GM23338 (cell line): ENCODE measurements at regions not wholly inside any gene's neighbourhood (a gene's known extent, or its start where the extent isn't known, plus 50 kb on each side); places are given as distances from the start of the nearest gene placed in this dataset.

ENCODE experiments used
- ATAC-seq: fragments of 200-7000 bp; cut with Tn5 transposase; 3 replicates; pipeline ENCODE4 v1.9.1; 2020
- DNase-seq: peaks from one replicate; pipeline ENCODE4 v3.0.0-alpha.2; 2015; ENCODE audit warnings: low spot score
- H2AFZ ChIP-seq: fragments of 200-600 bp; sonication (generic); 2 replicates; pipeline ENCODE4 v1.8.0; 2016; ENCODE audit warnings: antibody characterized with exemption, mild to moderate bottlenecking, moderate library complexity
- H3F3A ChIP-seq: fragments of 200-600 bp; sonication (generic); replicated peaks from 2 replicates; pipeline ENCODE4 v1.8.0; 2017; ENCODE audit warnings: antibody characterized with exemption, mixed run types, low read depth
- H3K27ac ChIP-seq: fragments of 200-600 bp; sonication (generic); 2 replicates; pipeline ENCODE4 v1.6.1; 2016; ENCODE audit warnings: low read depth
- H3K27me3 ChIP-seq: fragments of 200-600 bp; sonication (generic); 2 replicates; pipeline ENCODE4 v1.8.0; 2016; ENCODE audit warnings: mild to moderate bottlenecking, mixed run types, moderate library complexity; ENCODE audit not compliant: insufficient read depth
- H3K36me3 ChIP-seq: fragments of 200-600 bp; sonication (generic); 2 replicates; pipeline ENCODE4 v1.8.0; 2016; ENCODE audit warnings: mild to moderate bottlenecking; ENCODE audit not compliant: insufficient read depth
- H3K4me1 ChIP-seq: fragments of 200-600 bp; sonication (generic); 2 replicates; pipeline ENCODE4 v1.8.0; 2016; ENCODE audit warnings: mild to moderate bottlenecking, moderate library complexity; ENCODE audit not compliant: insufficient read depth
- H3K4me2 ChIP-seq: fragments of 200-600 bp; sonication (generic); 2 replicates; pipeline ENCODE4 v1.7.1; 2017; ENCODE audit warnings: mixed run types
- H3K4me3 ChIP-seq: fragments of 200-600 bp; sonication (generic); 2 replicates; pipeline ENCODE4 v1.6.1; 2016; ENCODE audit warnings: mixed run types
- H3K79me2 ChIP-seq: fragments of 200-600 bp; sonication (generic); replicated peaks from 2 replicates; pipeline ENCODE4 v1.8.0; 2017; ENCODE audit warnings: mild to moderate bottlenecking; ENCODE audit not compliant: insufficient read depth
- H3K9me2 ChIP-seq: fragments of 200-600 bp; sonication (generic); 2 replicates; pipeline ENCODE4 v1.8.0; 2017; ENCODE audit not compliant: insufficient read depth
- H4K20me1 ChIP-seq: fragments of 200-600 bp; sonication (generic); replicated peaks from 2 replicates; pipeline ENCODE4 v1.8.0; 2017; ENCODE audit warnings: mild to moderate bottlenecking; ENCODE audit not compliant: insufficient read depth
- H3K27ac Mint-ChIP-seq: 2 replicates; pipeline ENCODE4 v1.8.0; 2020; ENCODE audit warnings: inconsistent platforms, mild to moderate bottlenecking, moderate library complexity, mixed read lengths
- H3K27me3 Mint-ChIP-seq: 3 replicates; pipeline ENCODE4 v1.8.0; 2022; ENCODE audit warnings: low read depth, mild to moderate bottlenecking, moderate library complexity, mixed read lengths, inconsistent platforms; ENCODE audit not compliant: insufficient read depth, poor library complexity
- H3K36me3 Mint-ChIP-seq: 3 replicates; pipeline ENCODE4 v1.8.0; 2021; ENCODE audit warnings: low read depth, mild to moderate bottlenecking, inconsistent platforms, moderate library complexity, mixed read lengths
- H3K4me1 Mint-ChIP-seq: 3 replicates; pipeline ENCODE4 v1.8.0; 2020; ENCODE audit warnings: mild to moderate bottlenecking, inconsistent platforms, mixed read lengths
- H3K4me3 Mint-ChIP-seq: 3 replicates; pipeline ENCODE4 v1.8.0; 2021; ENCODE audit warnings: moderate library complexity, mild to moderate bottlenecking, inconsistent platforms, mixed read lengths
- H3K9me3 Mint-ChIP-seq: 3 replicates; pipeline ENCODE4 v1.8.0; 2020; ENCODE audit warnings: moderate library complexity, mild to moderate bottlenecking, inconsistent platforms, mixed read lengths
- CREB1 ChIP-seq: fragments of 250-450 bp; sonication (Bioruptor Pico); IDR thresholded peaks from 2 replicates; pipeline ENCODE4 v1.5.0; 2020; ENCODE audit warnings: low read depth, mild to moderate bottlenecking, moderate library complexity
- CTCF ChIP-seq, 2 experiments: fragments of 200-600 bp in 1 of 2; sonication (generic) in 1 of 2; conservative IDR thresholded peaks; 2 replicates each; pipeline versions ENCODE4 v1.5.1 to v1.6.1; 2016 to 2017; ENCODE audit warnings: antibody characterized with exemption in 2 of 2, low read depth in 2 of 2, mild to moderate bottlenecking in 2 of 2, moderate library complexity in 1 of 2
- ETS1 ChIP-seq: IDR thresholded peaks from 2 replicates; pipeline ENCODE4 v1.6.1; 2016; ENCODE audit warnings: antibody characterized with exemption
- EZH2 ChIP-seq: fragments of 200-600 bp; sonication (generic); IDR thresholded peaks from one replicate; pipeline ENCODE4 v1.8.0; 2017; ENCODE audit warnings: antibody characterized with exemption, mild to moderate bottlenecking, low read depth; ENCODE audit not compliant: unreplicated experiment
- EZH2phosphoT487 ChIP-seq: fragments of 200-600 bp; sonication (generic); IDR thresholded peaks from one replicate; pipeline ENCODE4 v1.8.1; 2018; ENCODE audit warnings: antibody characterized with exemption; ENCODE audit not compliant: unreplicated experiment
- NANOG ChIP-seq: IDR thresholded peaks from 2 replicates; pipeline ENCODE4 v1.6.1; 2016; ENCODE audit warnings: antibody characterized with exemption, borderline replicate concordance
- POLR2AphosphoS5 ChIP-seq: IDR thresholded peaks from 2 replicates; pipeline ENCODE4 v1.6.1; 2016; ENCODE audit warnings: antibody characterized with exemption, low read depth
- REST ChIP-seq: IDR thresholded peaks from one replicate; pipeline ENCODE4 v1.6.1; 2018; ENCODE audit warnings: antibody characterized with exemption; ENCODE audit not compliant: unreplicated experiment
- STAT1 ChIP-seq: IDR thresholded peaks from one replicate; pipeline ENCODE4 v1.6.1; 2016; ENCODE audit warnings: antibody characterized with exemption; ENCODE audit not compliant: unreplicated experiment
- ZNF114 ChIP-seq: fragments of 250-450 bp; sonication (Bioruptor Pico); IDR thresholded peaks from 2 replicates; pipeline ENCODE4 v1.5.0; 2020; ENCODE audit warnings: mild to moderate bottlenecking, moderate library complexity

GRCh38 chr9:106560540-106560939 lies 302.4 kb upstream of the ZNF462 start:
- DNase-seq: peak; percentile 39
- no peaks in the 10 kb centered on the region for H3F3A ChIP-seq
- no peaks in the 10 kb centered on the region for H3K4me1 Mint-ChIP-seq
- no peaks in the 10 kb centered on the region for H3K36me3 ChIP-seq
- no peak for ATAC-seq
- H3K27ac ChIP-seq: no peak overlapping the region
- no peak for TF ChIP-seq POLR2AphosphoS5
- no peak for TF ChIP-seq CREB1 (CRISPR knock-in tag)
- TF ChIP-seq EZH2: no peak
- no peak for TF ChIP-seq REST
- no peak for TF ChIP-seq STAT1
- TF ChIP-seq CTCF (conservative IDR thresholded peaks at IDR 0.05; ENCODE audit: low read depth in 2 of 2): peak; percentile 43 to 62
- no peak for TF ChIP-seq EZH2phosphoT487
- TF ChIP-seq ETS1: no peak
- no peaks in the 10 kb centered on the region for H3K27me3 ChIP-seq
- no peaks in the 10 kb centered on the region for H3K36me3 Mint-ChIP-seq
- no peak overlapping the region for H3K4me2 ChIP-seq
- H4K20me1 ChIP-seq: no peaks in the 10 kb centered on the region
- H3K9me2 ChIP-seq: peaks cover 8% of the 10 kb centered on the region; the same call in 1 of the 2 replicates
- H3K9me3 Mint-ChIP-seq: no peaks in the 10 kb centered on the region
- H3K79me2 ChIP-seq: no peaks in the 10 kb centered on the region
- H3K27ac Mint-ChIP-seq: no peak overlapping the region
- H3K4me1 ChIP-seq: no peaks in the 10 kb centered on the region
- no peak overlapping the region for H3K4me3 Mint-ChIP-seq
- peaks cover 2% of the 10 kb centered on the region for H3K27me3 Mint-ChIP-seq
- no peak overlapping the region for H3K4me3 ChIP-seq
- H2AFZ ChIP-seq: no peak overlapping the region

- Mint-ChIP-seq H3K4me1 (peaks cover 6% of the 10 kb centered on the region; the same call in 1 of the 3 replicates), H3K36me3 (peaks cover 7% of the 10 kb centered on the region; the same call in 1 of the 3 replicates), H3K27me3 (peaks cover 2% of the 10 kb centered on the region), H3K9me3 (peaks cover 13% of the 10 kb centered on the region), H3K27ac (no peak overlapping the region), H3K4me3 (no peak overlapping the region)
- H3K9me2 ChIP-seq: no peaks in the 10 kb centered on the region
- H3K36me3 ChIP-seq: no peaks in the 10 kb centered on the region
- no peaks in the 10 kb centered on the region for H3K79me2 ChIP-seq
- no peaks in the 10 kb centered on the region for H3F3A ChIP-seq
- H3K27me3 ChIP-seq: no peaks in the 10 kb centered on the region
- ATAC-seq (no peak), DNase-seq (no peak)
- no peak overlapping the region for H3K4me3 ChIP-seq
- no peaks in the 10 kb centered on the region for H4K20me1 ChIP-seq
- peak overlapping the region; percentile 72 for H2AFZ ChIP-seq
- H3K4me1 ChIP-seq: no peaks in the 10 kb centered on the region
- no peak overlapping the region for H3K4me2 ChIP-seq
- no peak overlapping the region for H3K27ac ChIP-seq
- TF ChIP-seq ZNF114 (CRISPR knock-in tag) (no peak), EZH2 (no peak), CREB1 (CRISPR knock-in tag) (no peak), NANOG (no peak), EZH2phosphoT487 (no peak)
These were observed 287.1 kb upstream of the ZNF462 start for GRCh38 chr9:106575823-106576222.
